ENCODE measurements at regions not wholly inside any gene's neighbourhood (a gene's known extent, or its start where the extent isn't known, plus 50 kb on each side); places are given as distances from the start of the nearest gene placed in this dataset.

DNA sequence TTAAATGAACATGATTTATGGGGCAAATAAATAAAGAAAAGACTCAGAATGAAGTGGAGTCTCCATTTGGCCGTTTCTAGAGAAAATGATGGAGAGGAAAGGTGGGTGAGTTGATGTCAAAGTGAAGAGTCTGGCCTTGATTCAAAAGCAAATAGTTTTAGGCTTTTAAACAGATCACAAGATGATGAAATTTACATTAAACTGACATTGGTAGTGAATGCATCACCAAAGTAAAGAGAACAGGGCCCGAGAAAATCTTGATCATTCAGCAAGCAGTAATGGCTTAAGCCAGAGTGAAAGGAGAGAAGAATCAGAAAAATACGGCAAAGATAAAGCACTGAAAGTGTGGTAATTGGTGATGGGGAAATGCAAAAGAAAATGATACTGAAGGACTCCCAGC lies 460.0 kb upstream of the SGCD start:
- no peak for DNase-seq (ENCODE audit: low read depth)

DNA sequence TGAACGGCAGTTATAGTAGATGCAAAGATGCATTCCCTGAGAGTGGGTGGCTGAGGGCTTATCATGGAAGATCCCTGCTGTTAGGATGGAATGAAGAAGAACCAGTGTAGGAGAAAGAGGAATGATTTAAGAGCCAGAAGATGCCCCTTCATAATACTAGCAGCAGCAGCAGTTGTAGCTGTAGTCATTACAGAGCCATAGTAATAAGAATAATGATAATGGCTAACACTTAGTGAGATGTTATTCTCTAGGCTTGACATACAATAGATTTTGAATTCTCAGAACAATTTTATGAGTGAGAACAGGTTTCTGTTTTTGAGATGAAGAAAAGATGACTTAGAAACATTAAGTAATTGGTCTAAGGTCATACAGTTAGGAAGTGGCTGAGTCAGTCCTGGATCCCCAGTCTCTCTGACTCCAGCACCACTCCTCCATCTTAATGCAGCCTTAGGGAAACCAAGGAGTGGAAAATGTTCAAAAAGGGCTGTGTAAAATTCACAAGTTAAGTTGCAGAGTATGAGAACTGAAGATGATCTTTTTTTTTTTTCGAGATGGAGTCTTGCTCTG lies 459.4 kb upstream of the SGCD start:
- no peak for DNase-seq (ENCODE audit: low read depth)

DNA sequence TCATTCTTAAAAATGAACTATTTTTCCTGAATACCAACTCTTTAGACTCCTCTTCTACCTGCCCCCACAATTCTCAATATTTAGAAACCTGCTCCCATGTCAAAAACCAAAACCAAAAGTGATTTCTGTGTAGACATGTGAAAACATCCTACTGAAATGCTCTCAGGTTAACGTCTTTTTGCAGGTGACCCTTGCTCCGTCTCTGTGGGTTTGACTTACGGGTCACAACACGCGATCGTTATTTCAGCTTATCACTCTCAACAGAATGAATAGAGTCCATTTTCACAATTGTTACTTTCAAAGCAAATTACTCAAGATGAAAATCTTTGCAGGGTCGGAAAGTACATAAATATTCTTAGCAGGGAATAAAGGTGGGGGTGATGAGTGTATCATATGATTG lies 456.3 kb upstream of the SGCD start:
- DNase-seq (ENCODE audit: low read depth) = no peak

DNA sequence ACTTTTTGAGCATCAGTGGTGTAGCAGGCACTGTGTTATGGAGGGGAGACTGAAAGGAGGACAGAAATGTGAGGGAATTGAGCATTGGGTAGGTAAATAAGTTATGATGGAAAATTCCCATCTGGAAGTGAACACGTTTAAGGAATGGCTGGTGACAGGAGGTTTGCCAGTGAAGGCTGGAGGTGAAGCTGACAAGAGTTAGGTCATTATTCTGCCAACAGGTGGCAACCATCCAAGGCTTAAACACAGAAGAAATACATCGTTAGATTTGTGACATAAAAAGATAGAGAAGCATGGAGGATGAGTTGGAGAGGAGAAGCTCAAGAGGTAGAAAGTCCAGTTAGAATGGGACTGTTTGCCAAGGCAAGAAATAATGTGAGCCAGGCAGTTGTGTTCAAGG lies 455.3 kb upstream of the SGCD start:
- no peak for DNase-seq (ENCODE audit: low read depth)

DNA sequence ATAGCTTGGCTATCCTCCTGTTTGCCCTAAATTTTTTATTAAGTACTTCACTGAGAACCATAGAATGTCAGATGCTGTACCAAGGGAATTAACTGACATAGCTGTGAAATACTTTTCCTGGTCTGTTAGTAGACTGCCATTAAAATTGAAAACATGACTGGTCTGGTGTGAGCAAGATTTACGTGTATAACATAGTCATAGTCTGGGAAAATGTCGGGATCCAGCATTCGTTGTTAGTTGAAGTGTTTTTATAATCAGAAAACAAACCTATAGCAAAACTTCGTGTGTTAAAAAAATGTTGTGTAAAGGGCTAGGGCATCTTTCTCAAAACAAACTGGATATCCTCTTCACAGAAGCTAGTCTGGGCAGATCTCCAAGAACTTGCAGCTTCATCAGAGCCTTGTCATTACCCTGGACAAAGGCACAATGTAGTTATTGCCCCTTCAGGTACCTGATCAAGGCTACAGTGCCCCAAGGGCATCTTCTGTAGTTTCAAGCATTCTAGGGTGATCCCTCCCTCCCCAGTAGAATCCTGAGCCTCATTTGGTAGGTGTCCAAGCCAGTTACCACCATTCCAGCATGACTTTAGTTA lies 454.2 kb upstream of the SGCD start:
- DNase-seq (ENCODE audit: low read depth) = no peak

DNA sequence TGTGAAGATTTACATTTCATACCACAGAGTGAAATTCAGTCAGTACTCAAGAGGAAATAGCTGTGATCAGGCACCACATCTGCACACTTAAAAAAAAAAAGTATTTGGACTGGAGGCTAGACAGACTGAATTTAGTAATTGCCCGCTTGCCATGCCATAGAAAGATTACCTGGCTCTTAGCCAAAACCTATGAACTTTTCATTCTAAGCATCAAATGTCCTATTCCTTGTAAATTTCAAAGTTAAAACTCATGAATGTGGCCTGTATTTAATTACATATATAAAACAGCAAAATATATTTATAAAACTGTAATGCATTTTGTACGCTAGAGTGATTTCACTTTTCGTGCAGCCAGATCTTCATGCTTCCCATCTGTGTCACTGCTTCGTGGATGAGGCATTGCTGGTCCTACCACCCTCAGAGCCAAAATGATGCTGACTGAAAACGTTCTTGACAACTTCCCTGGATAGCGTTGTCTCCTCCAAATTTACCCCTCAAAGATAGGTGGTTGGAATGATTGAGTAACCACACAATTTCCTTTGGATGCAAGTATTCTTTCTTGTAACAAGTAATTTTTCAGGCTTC lies 447.9 kb upstream of the SGCD start:
- no peak for DNase-seq (ENCODE audit: low read depth)

DNA sequence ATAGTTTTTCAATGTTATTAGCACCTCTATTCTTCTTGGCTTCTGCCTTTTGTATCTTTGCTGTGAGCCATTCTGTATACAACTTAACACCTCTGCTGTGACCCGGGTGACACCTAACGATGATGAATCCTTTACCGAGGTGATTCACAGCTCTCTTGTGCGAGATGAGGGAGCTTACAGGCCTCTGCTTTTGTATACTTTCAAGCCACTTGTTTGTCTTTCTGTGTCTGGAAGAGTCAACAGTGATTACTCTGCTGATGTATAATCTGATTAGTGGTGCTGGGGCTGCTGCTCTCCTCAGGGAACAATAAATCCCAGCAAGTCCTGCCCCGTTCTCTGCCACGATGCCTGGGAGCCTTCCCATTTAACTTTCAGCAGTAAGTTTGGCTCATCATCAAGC lies 442.9 kb upstream of the SGCD start:
- DNase-seq (ENCODE audit: low read depth) = no peak

DNA sequence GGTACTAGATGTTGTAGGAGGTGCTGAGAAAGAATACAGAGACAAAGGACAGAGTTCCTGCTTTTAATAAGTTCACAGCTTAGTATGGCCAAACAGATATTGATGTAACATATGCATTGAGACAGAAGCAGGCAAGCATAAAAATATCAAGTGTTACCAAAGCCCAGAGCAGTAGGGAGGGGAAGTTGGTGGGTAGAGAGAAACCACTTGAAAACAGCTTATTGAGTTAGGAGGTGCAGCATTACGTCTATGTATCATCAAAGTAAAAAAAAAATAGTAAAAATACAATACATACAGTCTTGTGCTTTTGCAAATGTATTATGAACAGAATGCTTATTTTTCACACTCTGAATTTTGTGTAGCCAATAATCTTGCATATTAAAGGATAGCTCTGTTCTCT lies 441.8 kb upstream of the SGCD start:
- no peak for DNase-seq (ENCODE audit: low read depth)

DNA sequence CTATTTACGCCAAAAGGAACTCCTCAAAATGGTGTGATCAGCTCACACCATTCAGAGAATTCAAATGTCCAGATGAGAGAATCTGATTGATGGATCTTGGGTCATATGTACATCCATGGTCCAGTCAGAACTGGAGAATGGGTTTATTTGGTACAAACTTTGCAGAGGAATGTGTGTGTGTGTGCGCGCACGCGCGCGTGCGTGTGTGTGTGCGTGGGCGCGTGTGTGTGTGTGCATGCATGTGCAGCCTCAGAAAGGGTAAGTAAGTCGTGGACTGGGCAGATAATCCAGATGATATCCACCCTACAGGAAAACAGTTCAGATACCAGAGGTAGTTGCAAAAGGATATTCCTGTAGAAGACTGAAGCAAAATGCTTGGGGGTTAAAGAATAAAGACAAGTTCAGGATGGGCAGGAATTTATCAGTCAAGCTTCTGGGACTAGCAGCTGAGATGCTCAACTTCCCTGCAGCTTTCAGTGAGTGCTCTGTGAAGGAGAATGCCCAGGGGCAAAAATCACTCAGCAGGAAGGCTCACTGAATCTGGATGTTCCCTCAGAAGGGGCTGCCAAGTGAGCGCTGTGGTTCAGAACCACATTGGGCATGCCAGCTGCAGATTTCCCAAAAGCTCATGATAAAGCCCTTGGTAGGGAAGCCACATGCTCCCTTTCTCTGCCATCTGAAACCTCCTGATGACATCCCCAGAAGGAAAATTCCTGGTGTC lies 440.5 kb upstream of the SGCD start:
- DNase-seq (ENCODE audit: low read depth) = no peak

DNA sequence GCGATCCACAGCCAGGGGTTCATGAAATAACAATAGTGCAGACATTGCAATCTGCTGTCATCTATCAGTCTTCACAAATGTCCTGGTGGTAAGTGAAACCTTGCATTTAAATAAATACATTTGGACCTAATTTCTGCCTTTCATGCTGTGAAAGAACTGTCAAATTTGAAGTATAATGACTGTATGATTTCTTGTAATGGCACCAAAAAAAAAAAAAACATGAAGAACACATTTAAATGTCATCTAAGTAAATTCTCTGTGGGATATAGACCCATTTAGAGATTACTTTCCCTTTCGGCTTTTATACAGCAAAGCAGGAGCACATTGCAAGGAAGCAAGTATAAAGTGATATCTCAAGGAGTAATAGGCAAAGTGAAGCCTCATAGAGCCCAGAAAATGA lies 431.5 kb upstream of the SGCD start:
- no peak for DNase-seq (ENCODE audit: low read depth)

DNA sequence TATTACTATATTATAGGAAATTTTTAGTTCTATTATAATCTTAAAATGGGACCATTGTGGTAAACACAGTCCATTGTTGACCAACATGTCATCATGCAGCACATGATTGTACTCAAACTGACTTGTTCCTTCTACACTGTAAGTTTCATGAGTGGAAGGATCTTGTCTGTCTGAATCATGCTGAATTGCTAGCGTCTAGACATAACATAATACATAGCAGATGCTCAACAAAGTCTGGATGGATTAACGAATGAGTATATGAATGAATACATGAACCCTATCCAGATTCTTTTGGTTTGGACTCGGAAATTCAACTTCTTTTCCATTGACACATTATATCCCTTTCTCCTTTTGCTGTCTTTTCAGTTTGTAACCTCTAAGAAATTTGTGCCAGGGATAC lies 429.2 kb upstream of the SGCD start:
- no peak for DNase-seq (ENCODE audit: low read depth)

DNA sequence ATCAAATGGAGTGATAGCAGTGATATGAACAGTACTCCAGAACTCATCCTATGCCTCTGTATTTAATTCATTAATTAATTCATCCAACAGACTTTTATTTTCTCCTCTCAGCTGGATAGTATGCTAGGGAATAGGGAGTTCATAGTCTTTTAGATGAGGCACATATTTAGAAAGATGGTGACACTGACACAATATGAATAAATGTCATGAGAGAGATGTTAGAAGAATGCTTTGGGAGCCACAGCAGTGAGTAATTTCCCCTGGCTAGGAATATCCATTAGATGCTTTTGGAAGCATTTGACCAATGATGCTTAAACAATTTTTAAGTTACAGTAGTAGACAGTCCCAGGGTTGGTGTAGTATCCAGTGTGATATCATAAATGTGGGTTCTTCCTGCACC lies 428.7 kb upstream of the SGCD start:
- no peak for DNase-seq (ENCODE audit: low read depth)

DNA sequence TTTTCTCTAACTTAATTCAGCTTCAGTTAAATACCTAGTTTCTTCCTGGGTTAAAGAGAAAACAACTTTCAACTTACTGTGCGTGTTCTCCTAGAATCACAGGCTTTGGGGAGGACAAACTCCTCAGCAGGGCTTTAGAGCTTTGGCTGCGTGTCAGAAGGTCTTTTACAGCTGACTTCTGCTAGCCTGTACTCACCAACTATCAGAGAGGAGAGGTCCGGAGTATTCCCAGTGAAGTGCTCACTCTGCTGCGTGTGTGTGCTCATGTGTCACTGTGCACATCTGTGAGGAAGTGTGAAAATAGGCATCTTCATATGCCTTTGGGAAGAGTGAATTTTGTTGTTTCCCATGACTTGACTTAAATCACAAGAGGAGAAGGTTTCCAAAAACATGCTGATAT lies 423.2 kb upstream of the SGCD start:
- no peak for DNase-seq (ENCODE audit: low read depth)

DNA sequence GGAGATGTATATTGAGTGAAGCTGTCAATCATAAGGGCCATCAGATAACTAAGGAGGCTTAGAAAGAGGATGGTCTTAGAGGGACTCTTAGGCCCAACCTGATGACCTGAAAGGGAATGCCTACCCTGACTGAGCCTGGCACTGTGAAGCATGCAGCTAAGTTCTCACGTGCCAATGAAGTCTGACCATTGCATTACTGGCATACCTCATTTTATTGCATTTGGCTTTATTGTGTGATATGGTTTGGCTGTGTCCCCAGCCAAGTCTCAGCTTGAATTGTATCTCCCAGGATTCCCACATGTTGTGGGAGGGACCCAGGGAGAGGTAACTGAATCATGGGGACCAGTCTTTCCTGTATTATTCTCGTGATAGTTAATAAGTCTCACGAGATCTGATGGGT lies 421.6 kb upstream of the SGCD start:
- no peak for DNase-seq (ENCODE audit: low read depth)

DNA sequence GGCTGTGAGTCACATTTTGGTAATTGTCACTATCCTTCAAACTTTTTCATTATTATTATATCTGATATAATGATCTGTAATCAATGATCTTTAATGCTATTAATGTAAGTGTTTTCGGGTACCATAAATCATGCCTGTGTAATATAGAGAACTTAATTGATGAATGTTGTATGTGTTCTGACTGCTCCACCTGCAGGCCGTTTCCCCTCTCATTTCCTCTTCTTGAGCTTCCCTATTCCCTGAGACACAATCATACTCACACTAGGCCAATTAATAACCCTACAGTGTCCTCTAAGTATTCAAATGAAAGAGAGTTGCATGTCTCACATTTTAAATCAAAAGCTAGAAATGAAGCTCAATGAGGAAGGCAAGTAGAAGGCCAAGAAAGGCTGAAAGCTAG lies 420.9 kb upstream of the SGCD start:
- DNase-seq (ENCODE audit: low read depth) = no peak

DNA sequence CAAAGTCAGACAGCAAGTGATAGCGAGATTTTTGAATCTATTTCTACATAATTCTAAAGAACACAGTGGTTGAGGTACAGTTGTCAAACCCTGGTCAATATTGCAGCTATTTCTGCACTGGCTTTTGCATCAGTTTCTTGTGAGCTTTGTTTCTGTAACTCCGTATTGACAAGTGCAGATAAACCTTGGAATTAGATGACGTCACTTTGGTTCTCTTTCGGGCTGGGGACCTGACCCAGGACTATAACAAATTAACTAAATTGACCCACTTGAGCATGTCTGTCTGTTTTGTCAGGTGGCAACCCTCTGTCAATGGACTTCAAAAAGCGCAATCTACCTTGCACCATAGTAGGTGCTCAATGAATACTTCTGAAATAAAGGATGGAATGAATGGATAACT lies 418.4 kb upstream of the SGCD start:
- DNase-seq (ENCODE audit: low read depth) = no peak

DNA sequence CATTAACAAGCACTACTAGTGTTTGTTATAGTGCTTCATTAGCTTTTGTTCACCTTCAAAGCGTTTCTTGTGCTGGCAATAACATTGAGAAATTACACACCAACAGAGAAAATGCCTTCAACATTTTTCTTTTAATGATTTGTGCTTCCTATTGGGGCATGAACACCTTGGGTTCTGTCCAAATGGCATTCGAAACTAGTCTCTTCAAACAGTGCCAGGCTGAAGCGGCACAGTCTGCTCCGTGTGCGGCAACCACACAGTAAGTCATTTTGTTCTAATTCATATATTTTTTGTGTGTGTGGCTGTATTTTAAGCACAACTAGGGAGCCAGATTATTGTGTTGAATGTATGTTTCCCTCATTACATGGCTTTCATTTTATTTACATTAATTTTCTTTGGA lies 414.7 kb upstream of the SGCD start:
- DNase-seq (ENCODE audit: low read depth) = no peak

DNA sequence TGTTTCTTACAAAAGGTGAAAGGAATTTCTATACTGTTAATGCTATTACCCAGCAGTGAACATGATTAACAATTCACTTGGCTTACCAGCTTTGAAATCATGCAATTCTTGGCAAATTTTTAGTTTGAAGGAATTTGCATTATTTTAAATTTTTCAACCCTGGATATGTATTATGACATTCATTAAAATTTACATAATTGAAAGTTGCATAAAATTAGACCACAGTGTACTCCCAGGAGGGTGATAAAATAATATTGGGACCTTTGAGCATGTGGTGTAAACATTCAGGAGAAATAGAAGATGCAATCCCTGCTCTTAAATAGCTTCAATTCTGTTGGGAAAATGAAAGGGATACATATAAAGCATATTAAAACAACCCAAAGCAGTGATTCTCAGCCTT lies 412.2 kb upstream of the SGCD start:
- no peak for DNase-seq (ENCODE audit: low read depth)

DNA sequence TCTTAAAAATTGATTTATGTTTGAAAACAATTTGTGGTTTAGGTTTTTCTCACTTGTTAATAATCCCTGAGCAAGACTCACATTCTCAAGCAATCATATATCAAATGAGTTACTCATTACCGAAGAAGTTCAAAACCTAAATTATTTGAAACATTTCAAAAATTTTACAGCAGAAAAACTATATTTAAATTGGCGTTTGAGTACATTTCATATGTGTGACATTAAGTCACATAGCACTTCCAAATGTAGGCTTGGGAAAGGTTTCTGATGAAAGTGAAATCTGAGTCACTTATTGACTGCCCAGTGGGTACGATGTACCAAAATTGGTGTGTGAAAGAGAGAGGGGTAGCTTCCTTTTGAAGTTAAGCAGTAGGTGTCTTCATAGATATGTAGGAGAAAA lies 411.4 kb upstream of the SGCD start:
- no peak for DNase-seq (ENCODE audit: low read depth)

DNA sequence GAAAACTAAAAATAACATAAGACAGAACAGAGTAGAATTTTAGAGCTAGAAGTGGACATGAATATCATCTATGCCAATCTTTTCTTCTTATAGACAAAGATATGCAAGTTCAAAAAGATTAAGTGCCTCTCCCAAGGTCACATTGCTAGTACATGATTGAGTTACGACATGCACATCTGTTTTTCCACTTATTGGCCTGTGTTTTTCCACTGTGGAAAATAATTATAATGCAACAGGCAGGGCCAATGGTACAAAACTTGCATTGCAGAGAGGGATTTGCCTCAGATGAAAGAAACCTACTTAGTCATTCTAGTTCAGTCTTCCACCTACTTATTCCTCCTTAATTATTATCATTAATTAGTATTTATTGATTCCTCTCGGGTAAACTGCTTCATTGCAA lies 407.8 kb upstream of the SGCD start:
- no peak for DNase-seq (ENCODE audit: low read depth)

DNA sequence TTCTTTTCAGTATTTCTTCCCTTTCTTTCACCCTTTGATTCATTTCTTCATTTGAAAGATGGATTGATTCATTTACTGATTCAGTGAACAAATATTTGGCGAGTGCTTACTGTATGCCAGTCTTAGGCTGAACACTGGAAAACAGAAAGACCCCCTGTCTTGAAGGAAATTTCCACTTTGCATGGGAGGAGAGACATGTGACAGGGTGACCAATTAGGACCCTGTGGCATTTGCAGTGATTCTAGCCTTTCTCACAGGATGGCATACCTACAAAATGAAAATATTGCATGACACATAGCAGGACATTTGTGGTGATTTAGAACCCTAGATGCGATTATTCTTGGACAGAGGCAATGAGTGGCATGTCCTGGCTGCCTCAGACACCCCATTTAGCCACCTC lies 407.2 kb upstream of the SGCD start:
- no peak for DNase-seq (ENCODE audit: low read depth)

DNA sequence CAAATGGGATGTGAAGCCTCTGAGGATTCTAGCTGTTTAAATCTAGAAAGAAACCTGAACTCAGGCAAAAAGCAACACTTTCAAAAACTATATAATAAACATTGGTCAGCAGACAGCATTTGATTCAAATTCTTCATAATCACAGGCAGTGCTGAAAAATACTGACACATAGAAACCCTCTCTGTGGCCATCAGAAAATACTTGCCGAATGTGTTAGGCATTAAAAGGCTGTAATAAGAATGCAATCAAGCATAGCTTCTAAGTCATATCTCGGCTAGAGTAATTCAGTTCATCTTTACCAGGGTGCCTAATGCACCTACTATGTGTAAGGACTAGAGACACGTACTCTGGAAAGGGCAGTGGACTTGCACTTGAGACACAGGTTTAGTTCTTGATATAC lies 405.3 kb upstream of the SGCD start:
- no peak for DNase-seq (ENCODE audit: low read depth)

DNA sequence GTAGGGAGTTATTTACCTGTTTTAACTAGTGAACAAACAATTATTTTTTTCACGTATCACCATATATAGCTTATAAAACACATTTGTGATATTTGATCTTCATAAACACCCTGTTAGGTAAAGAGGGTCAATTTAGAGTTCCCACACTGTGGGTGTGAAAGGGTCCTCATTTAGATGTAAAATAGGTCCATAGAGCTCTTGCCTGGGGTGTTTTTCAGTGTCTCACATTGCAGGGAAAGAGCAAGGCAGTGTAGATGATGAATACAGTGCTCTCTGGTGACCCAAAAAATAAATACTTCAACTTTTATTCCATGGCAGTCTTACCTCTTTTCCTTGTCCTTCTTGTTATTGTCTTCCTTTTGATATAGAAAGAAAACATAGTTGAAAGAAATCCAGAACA lies 403.2 kb upstream of the SGCD start:
- no peak for DNase-seq (ENCODE audit: low read depth)

DNA sequence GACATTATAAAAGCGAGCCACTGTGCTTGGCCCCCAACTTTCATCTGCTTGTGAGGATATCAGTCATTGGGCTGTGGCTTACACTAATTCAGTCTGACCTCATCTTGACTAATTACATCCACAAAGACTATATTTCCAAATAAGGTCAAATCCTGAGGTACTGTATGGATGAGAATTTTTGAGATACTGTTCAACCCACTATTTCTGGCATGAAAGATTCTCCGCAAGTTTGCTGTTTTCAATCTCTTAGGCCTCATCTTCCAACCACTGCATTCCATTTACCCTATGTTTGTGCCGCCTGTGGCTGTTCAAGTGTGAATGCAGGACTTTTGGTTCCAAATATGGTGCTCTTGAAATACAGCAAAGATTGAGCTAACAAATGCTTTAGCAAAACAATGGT lies 400.9 kb upstream of the SGCD start:
- no peak for DNase-seq (ENCODE audit: low read depth)
